HEK293T (cell line): ENCODE measurements at regions not wholly inside any gene's neighbourhood (a gene's known extent, or its start where the extent isn't known, plus 50 kb on each side); places are given as distances from the start of the nearest gene placed in this dataset.

ENCODE experiments used
- ARNT ChIP-seq: fragments of 450-650 bp; IDR thresholded peaks from 2 replicates; pipeline ENCODE4 v1.6.1; 2017; ENCODE audit warnings: mild to moderate bottlenecking
- BHLHE40 ChIP-seq: fragments of 450-650 bp; IDR thresholded peaks from 2 replicates; pipeline ENCODE4 v1.6.1; 2016; ENCODE audit warnings: mild to moderate bottlenecking, moderate library complexity, borderline replicate concordance
- CTBP1 ChIP-seq: fragments of 450-650 bp; IDR thresholded peaks from 2 replicates; pipeline ENCODE4 v1.6.1; 2016; ENCODE audit warnings: borderline replicate concordance
- FOXA1 ChIP-seq: fragments of 450-650 bp; IDR thresholded peaks from 2 replicates; pipeline ENCODE4 v1.6.1; 2016; ENCODE audit warnings: mild to moderate bottlenecking
- FOXM1 ChIP-seq: fragments of 450-650 bp; IDR thresholded peaks from 2 replicates; pipeline ENCODE4 v1.6.1; 2017; ENCODE audit warnings: mild to moderate bottlenecking, borderline replicate concordance
- LEF1 ChIP-seq: fragments of 450-650 bp; IDR thresholded peaks from 2 replicates; pipeline ENCODE4 v1.6.1; 2017; ENCODE audit warnings: mild to moderate bottlenecking, borderline replicate concordance
- NFRKB ChIP-seq: fragments of 450-650 bp; IDR thresholded peaks from 2 replicates; pipeline ENCODE4 v1.6.1; 2016; ENCODE audit warnings: mild to moderate bottlenecking, moderate library complexity
- SP1 ChIP-seq: fragments of 450-650 bp; IDR thresholded peaks from 2 replicates; pipeline ENCODE4 v1.6.1; 2017

DNA sequence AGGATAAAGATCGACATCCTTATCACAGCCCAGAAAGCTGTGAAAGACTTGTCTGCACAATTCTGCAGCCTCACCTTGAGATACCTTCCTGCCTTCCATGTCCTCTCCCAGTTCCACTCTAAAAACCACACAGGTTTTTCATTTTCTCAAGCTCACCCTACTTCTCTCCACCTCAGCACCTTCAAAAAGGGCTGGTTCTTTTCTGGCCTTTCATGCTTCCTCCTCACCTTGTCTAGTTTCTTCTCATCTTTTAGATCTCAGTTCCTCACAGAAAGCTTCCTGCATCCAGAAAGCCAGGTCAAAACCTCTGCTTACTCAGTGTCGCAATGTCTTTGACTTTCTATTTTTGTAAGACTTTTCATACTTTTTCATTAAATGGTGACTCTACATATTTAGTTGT, 140.2 kb upstream of the STT3B start:
- no peak for TF ChIP-seq BHLHE40
- no peak for TF ChIP-seq FOXM1
- no peak for TF ChIP-seq ARNT
- TF ChIP-seq NFRKB = no peak
- no peak for TF ChIP-seq LEF1
- TF ChIP-seq CTBP1 = no peak
- no peak for TF ChIP-seq SP1
- TF ChIP-seq FOXA1 = no peak
